CD1c-positive myeloid dendritic cell (primary cell): ENCODE measurements at regions not wholly inside any gene's neighbourhood (a gene's known extent, or its start where the extent isn't known, plus 50 kb on each side); places are given as distances from the start of the nearest gene placed in this dataset.
"Not testable (repeated sequence)": the region's sequence is repeated elsewhere in the genome, so short reads cannot be mapped to it uniquely, and the experiment has no call there.

Experiments
- DNase-seq: peaks from one replicate; pipeline ENCODE4 v3.0.0-alpha.2; 2016; ENCODE audit errors: extremely low spot score

DNA sequence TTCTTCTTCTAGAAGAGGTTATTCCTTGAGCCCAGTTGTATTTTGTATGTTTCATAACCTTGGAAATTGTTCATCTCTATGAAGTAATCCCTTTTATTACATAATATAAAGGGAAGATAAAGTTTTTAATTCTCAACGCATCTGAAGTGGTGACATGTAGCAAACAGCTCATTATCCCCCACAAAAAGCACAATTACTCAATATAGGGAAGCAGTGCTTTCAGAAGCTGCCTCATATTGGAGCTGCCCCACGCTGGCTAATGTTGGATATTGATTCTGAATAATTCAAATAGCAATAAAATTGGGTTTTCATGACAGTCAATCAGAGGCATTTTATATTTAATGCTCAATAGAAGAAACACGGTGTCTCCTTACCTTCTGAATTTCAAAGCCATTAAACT, 604.3 kb upstream of the RBFOX1 start:
- DNase-seq, result no peak

DNA sequence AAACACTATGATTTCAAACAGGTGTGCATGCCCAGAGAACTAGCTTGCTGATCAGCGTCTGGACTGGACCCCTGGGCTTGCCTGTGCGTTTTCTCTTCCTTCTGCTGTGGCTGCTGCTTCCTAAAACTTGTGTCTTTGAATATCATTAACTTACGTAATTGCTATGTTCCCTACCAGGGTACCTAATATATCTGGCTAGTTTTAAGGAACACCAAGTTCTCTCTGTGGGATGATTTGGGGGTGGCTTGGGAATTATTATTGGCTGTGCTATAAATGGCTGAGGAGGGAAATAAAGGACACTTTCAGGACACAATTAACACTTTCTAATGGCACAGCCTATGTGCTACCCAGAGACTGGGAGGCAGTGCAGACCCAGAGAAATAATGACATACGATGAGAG, 606.0 kb upstream of the RBFOX1 start:
- no peak for DNase-seq

DNA sequence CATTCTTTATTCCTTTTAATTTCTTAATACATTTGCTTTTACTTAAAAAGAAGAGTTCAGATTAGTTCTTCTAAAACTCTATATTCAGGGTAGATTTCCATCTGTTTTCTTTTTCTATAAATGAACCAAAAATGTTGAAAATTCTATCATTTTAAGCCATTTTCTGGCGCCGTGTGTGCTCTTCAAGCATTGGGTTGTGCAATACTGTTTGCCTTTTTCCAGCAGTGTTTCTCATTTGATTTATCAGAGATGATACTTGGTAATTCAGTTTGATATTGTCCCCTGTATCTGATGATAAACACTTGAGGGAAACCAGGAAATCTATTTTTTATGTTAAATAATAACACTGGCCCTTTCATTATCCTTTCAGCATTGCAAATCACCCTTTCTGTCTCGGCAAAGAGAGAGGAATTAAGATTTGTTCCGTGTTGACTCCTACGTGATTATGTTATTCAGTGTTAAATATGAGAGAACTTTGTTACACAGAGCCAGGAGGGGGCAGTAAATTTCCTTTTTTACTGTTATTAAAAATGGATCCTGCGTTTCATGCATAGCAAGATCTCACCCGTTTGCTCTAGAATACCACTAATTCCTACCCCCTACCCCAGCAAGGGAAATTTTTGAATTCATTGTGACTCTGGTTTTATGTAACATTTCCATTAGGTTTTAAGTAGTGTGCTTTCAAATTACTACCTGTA, 606.9 kb upstream of the RBFOX1 start:
- DNase-seq, result peak; percentile 18

- DNase-seq, result not testable (repeated sequence)
Measured at GRCh38 chr16:6725206-6725605, 607.4 kb upstream of the RBFOX1 start.

- no peak for DNase-seq
Measured at GRCh38 chr16:6722786-6723185, 609.9 kb upstream of the RBFOX1 start.

DNA sequence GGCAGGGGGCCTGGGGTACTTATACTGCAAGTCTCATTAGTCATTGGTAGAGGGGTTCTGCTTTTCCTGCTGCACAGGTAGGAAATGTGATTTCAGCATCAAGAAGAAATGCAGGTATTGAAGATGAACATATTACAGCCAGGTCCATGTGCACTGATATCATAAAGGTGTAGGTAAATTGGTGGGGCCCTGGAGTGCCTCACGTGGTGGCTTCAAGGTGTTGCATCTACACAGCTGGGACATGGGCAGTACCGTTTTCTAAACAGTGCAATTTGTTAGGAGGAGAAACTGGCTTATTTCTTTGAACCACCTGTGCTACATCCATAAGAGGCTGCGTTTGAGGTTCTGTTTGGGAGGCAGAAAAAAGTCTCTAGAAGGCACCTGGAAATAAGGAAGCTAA, 618.1 kb upstream of the RBFOX1 start:
- DNase-seq, result no peak

DNA sequence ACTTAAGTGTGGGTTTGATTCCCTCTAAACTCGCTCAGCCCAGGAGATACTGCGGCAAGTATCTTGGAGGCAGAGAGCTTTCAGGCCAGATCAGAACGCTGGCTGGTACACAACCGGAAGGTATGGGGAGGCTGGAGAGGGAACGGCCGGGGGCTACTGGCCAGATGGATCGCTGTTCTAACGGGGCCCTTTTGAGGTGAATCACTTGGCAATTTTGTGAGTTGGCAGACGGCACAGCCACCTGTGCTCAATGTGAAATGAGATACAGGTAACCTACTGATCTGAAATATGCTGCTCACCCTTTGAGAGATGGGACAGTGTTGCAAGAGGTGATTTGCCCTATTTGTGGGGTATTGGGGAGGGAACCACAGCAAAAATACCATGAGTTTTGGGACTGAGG, 622.9 kb upstream of the RBFOX1 start:
- DNase-seq, result no peak

- DNase-seq, result no peak
Measured at GRCh38 chr16:6708576-6709215, 623.9 kb upstream of the RBFOX1 start.

- no peak for DNase-seq
Measured at GRCh38 chr16:6704306-6704930, 628.2 kb upstream of the RBFOX1 start.

DNA sequence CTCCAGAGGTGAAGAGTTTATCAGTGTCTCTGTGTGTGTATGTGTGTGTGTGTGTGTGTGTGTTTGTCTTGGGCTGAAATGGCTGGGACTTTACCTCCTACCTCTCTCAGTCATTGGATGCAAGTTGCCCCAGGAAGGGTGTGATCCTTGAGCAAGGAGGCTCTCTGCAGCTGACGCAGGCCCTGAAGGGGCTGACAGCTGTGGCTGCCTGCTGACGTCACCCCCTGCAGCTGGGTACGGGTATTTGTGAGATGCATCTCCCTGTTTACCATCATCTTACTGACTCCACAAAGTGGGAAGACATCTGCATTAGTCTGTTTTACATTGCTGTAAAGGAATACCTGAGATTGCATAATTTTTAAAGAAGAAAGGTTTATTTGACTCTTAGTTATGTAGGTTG, 631.5 kb upstream of the RBFOX1 start:
- DNase-seq, result no peak

DNA sequence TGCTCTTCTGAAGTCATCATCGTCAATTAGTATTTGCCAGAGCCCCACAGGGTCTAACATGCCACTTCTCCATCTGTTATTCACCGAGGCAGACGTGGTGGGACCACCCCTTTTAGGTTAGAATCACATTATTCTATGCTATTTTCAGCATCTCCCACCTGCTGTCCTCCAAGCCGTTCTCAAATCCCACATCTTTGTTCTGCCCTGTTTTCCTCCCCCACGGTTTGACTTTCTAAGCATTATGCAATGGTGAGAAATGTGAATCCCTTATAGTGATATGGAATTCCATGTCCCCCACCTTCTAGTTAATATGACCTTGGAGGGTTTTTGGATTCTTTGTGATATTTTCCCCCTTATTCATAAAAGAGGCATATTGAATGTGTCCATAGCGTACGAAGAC, 634.1 kb upstream of the RBFOX1 start:
- no peak for DNase-seq

DNA sequence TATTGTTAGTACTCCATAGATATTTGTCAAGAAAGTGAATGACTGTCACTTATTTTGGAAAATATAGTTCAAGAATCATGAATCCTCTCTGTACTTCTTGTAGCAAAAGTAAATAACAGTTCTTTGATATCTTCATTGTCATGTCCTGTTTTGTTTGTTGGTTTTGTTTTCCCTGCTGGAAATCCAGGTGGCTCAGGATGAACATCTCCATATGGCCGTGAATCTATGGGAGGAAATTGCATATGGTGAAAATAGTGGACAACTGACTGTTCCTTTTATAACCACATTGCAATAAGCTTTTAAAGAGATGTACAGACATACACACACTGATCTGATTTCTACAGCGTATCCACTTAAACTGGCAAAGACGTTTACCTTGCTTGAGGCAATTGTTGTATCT, 637.0 kb upstream of the RBFOX1 start:
- DNase-seq, result no peak

- no peak for DNase-seq
Measured at GRCh38 chr16:6694636-6695035, 638.0 kb upstream of the RBFOX1 start.

DNA sequence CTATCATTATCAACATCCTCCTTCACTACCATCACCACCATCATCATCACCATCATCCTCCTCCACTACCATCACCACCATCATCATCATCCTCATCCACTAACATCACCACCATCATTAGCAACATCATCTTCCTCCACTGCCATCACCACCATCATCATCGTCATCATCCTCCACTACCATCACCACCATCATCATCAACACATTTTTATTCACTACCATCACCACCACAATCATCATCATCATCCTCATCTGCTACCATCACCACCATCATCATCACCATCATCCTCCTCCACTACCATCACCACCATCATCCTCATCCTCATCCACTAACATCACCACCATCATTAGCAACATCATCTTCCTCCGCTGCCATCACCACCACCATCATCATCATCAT, 639.2 kb upstream of the RBFOX1 start:
- not testable (repeated sequence) for DNase-seq

GRCh38 chr16:6692874-6693273, 639.8 kb upstream of the RBFOX1 start:
- no peak for DNase-seq

- DNase-seq, result no peak
Measured at GRCh38 chr16:6690741-6691140, 641.9 kb upstream of the RBFOX1 start.

GRCh38 chr16:6689643-6690042, 643.0 kb upstream of the RBFOX1 start:
- DNase-seq, result no peak

- DNase-seq, result no peak
Measured at GRCh38 chr16:6687593-6687992, 645.1 kb upstream of the RBFOX1 start.

DNA sequence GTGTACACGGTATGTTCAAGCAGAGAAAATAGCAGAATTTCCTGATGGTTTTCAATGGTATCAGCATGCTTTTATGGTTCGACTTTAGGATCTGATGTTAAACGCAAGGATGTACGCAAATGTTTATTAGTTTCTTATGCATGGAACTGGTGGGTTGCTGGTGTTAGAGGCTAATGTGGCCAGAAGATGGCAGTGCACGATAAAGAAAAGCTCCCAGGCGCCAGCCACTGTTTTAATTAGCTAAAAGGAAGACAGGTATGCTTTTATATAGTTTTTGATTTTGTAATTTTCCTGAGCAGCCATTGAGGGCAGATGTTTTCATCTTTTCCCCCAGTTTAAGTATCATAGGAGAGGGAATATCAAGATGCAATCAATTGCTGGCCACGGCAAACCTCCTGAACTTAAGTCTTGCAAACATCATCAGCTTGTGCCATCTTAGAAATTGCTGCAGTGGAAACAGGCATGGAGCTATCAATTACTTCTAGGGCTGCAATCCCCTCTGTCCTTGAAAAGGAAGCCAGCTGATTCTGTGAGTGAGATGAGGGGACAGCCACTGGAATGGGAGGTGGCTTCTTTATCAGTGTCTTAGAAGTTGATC, 648.5 kb upstream of the RBFOX1 start:
- DNase-seq, result peak; percentile 5

DNA sequence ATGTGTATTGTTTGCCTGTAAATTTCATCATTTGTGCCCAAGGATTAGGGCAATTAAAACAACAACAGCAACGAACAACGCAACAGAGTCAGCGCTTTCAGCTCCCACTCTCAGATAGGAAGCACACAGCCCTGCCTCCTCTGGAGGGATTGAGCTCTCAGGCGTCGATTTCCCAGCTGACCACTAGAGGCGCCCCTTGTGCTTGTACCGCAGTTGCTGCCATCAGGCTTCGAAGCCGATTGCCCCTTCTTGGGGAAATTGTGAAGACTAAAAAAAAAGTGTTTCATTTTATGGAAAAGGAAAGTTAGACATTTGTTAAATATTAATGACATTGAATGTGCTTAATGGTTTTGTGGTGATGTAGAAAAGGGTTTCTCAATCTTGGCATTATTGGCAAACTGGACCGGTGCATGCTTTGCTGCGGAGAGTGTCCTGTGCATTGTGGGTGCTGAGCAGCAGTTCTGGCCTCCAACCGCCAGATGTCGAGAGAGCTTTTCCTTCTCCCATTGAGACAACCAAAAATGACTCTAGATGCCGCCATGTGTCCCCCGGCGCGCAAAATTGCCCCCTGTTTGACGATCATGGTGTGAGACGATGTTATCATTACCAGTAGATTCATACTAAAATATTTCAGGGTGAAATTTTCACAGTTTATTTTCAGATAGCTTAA, 650.4 kb upstream of the RBFOX1 start:
- DNase-seq, result peak; percentile 41

DNA sequence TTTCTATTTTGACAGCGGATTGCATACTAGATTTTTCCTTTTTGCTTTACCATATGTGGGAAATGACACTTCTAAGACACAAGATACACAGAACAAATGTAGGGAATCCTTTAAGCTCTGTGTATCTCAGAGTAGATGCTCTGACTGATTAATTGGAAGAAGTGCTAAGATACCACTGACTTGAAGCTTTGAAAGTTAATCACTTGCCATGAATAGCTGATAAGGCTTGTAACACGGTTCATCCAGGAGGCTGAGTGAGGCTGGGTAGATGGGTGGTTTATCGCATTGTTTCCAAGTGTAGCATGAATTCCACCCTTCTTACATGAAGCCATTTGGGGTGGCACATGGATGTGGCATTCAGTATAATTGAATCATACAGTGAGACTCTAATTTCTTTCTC, 654.1 kb upstream of the RBFOX1 start:
- DNase-seq, result no peak

DNA sequence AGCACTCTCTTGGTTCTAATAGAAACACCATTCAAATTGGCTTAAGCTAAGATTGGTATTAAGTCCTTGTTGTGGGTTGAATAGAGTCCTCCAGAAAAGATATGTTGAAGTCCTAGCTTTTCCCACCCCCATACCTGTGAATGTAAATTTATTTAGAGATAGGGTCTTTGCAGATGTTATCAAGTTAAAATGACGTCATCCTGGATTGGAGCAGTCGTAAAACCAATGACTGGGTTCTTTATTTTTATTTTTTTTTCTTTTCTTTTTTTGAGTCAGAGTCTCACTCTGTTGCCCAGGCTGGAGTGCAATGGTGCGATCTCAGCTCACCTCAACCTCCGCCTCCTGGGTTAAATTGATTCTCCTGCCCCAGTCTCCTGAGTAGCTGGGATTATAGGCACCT, 658.6 kb upstream of the RBFOX1 start:
- DNase-seq, result no peak
